HepG2 (cell line): ENCODE measurements at regions not wholly inside any gene's neighbourhood (a gene's known extent, or its start where the extent isn't known, plus 50 kb on each side); places are given as distances from the start of the nearest gene placed in this dataset.
A peak's percentile ranks its signal among the peaks of the same experiment; 100 is the strongest.

Source experiments
- ATAC-seq: fragments of 200-7000 bp; cut with Tn5 transposase; 3 replicates; pipeline ENCODE4 v1.9.1; 2020; ENCODE audit warnings: mild to moderate bottlenecking, moderate library complexity
- BruUV-seq: library from RNA; stranded (reverse); fragments of 400-500 nt; replicated peaks from 2 replicates; lab custom pipeline; 2021; lab: Mats Ljungman, UMichigan
- CTCF ChIA-PET: fragments of 300-600 bp; formaldehyde crosslinking; extraction: SDS; loops from one replicate; lab custom pipeline; 2021; ENCODE audit warnings: low total read pairs, inconsistent platforms, low intra/inter-chr PET ratio; lab: Yijun Ruan, JAX
- POLR2A ChIA-PET: fragments of 350-600 bp; sonication (Branson Sonifier 250); formaldehyde crosslinking; loops from one replicate; lab custom pipeline; 2020; ENCODE audit warnings: antibody characterized with exemption, inconsistent platforms; lab: Yijun Ruan, JAX
- DNase-seq: peaks from one replicate; pipeline ENCODE4 v3.0.0-alpha.2; 2015; ENCODE audit warnings: low spot score
- FAIRE-seq: peaks from 3 replicates; lab custom pipeline; 2011; peaks lifted over from hg19 to GRCh38; lab: Jason Lieb, UNC
- H2AFZ ChIP-seq: one replicate; pipeline ENCODE4 v1.6.1; 2011; ENCODE audit warnings: low read length, inconsistent platforms
- H3K27ac ChIP-seq: fragments of 300-600 bp; 3 replicates; pipeline ENCODE4 v1.8.0; 2011; ENCODE audit warnings: mixed run types, mild to moderate bottlenecking, mixed read lengths, low read length, inconsistent platforms; ENCODE audit not compliant: insufficient read depth; ENCODE audit errors: extremely low read length
- H3K27me3 ChIP-seq, 2 experiments: fragments of 200-600 bp in 1 of 2; 2 replicates in 1 of 2; 3 replicates in 1 of 2; pipeline versions ENCODE4 v1.6.0 to v1.8.0; 2011; ENCODE audit warnings: low read length in 2 of 2, mild to moderate bottlenecking in 2 of 2, moderate library complexity in 2 of 2, inconsistent platforms in 1 of 2; ENCODE audit not compliant: insufficient read depth in 2 of 2, control insufficient read depth in 1 of 2
- H3K36me3 ChIP-seq, 2 experiments: fragments of 200-600 bp in 1 of 2; replicated peaks in 1 of 2; 2 replicates in 1 of 2; 3 replicates in 1 of 2; pipeline versions ENCODE4 v1.5.1 to v1.8.0; 2011; ENCODE audit warnings: low read length in 2 of 2, inconsistent platforms in 1 of 2; ENCODE audit not compliant: insufficient read depth in 2 of 2, control insufficient read depth in 1 of 2
- H3K4me1 ChIP-seq: 2 replicates; pipeline ENCODE4 v1.5.1; 2012; ENCODE audit warnings: low read length, inconsistent platforms; ENCODE audit not compliant: insufficient read depth
- H3K4me2 ChIP-seq: 2 replicates; pipeline ENCODE4 v1.6.0; 2011; ENCODE audit warnings: low read depth, low read length, inconsistent platforms
- H3K4me3 ChIP-seq, 3 experiments: fragments of 200-600 bp in 1 of 3; sonication (generic), shearing (Covaris generic) in 1 of 3; replicated peaks in 1 of 3; 2 replicates each; pipeline ENCODE4 v1.5.1; 2011 to 2016; ENCODE audit warnings: low read length in 3 of 3, inconsistent platforms in 2 of 3, low read depth in 2 of 3, mild to moderate bottlenecking in 2 of 3, control low read depth in 1 of 3, mixed read lengths in 1 of 3; ENCODE audit not compliant: insufficient read depth in 1 of 3
- H3K79me2 ChIP-seq: one replicate; pipeline ENCODE4 v1.6.1; 2011; ENCODE audit warnings: low read length, inconsistent platforms; ENCODE audit not compliant: insufficient read depth
- H3K9ac ChIP-seq: 2 replicates; pipeline ENCODE4 v1.6.0; 2011; ENCODE audit warnings: mild to moderate bottlenecking, low read depth, low read length, inconsistent platforms; ENCODE audit not compliant: insufficient read depth
- H3K9me3 ChIP-seq: 2 replicates; pipeline ENCODE4 v1.5.1; 2012; ENCODE audit warnings: mild to moderate bottlenecking, low read length
- H4K20me1 ChIP-seq: 2 replicates; pipeline ENCODE4 v1.6.0; 2011; ENCODE audit warnings: inconsistent platforms, mild to moderate bottlenecking, low read length, moderate library complexity; ENCODE audit not compliant: insufficient read depth
- ATF7 ChIP-seq, 2 experiments: fragments of 450-650 bp in 1 of 2; sonication (generic) in 1 of 2; formaldehyde crosslinking in 1 of 2; IDR thresholded peaks; 2 replicates each; pipeline versions ENCODE4 v1.4.0 to v1.6.1; 2016 to 2020; ENCODE audit warnings: antibody characterized with exemption in 1 of 2, mild to moderate bottlenecking in 1 of 2, missing genetic modification reagents in 1 of 2
- CCDC6 ChIP-seq: sonication (generic); formaldehyde crosslinking; IDR thresholded peaks from 2 replicates; pipeline ENCODE4 v1.8.1; 2022; ENCODE audit warnings: mild to moderate bottlenecking, missing genetic modification reagents, moderate library complexity
- CREB1 ChIP-seq, 2 experiments: fragments of 450-650 bp in 1 of 2; IDR thresholded peaks; 2 replicates each; pipeline ENCODE4 v1.6.1; 2016 to 2017; ENCODE audit warnings: control low read depth in 1 of 2, mild to moderate bottlenecking in 1 of 2, missing compliant biosample characterization in 1 of 2, missing genetic modification characterization in 1 of 2
- GABPB1 ChIP-seq: IDR thresholded peaks from 2 replicates; pipeline ENCODE4 v1.6.1; 2016; ENCODE audit warnings: mild to moderate bottlenecking, missing genetic modification reagents, moderate library complexity, missing compliant biosample characterization
- KLF13 ChIP-seq: sonication (generic); formaldehyde crosslinking; IDR thresholded peaks from 2 replicates; pipeline ENCODE4 v1.4.0; 2020; ENCODE audit warnings: mild to moderate bottlenecking, missing genetic modification reagents
- PAF1 ChIP-seq: IDR thresholded peaks from 2 replicates; pipeline ENCODE4 v1.6.1; 2016; ENCODE audit warnings: missing genetic modification reagents, missing compliant biosample characterization
- THAP11 ChIP-seq: IDR thresholded peaks from 2 replicates; pipeline ENCODE4 v1.6.1; 2016; ENCODE audit warnings: missing biosample characterization, missing genetic modification reagents
- ZNF382 ChIP-seq: sonication (generic); formaldehyde crosslinking; IDR thresholded peaks from 2 replicates; pipeline ENCODE4 v1.5.0; 2020; ENCODE audit warnings: missing genetic modification reagents, mild to moderate bottlenecking, borderline replicate concordance
- ZNF543 ChIP-seq: sonication (generic); formaldehyde crosslinking; IDR thresholded peaks from 2 replicates; pipeline ENCODE4 v1.4.0; 2020; ENCODE audit warnings: mild to moderate bottlenecking, missing genetic modification reagents
- ZNF577 ChIP-seq: sonication (generic); formaldehyde crosslinking; IDR thresholded peaks from 2 replicates; pipeline ENCODE4 v1.4.0; 2020; ENCODE audit warnings: mild to moderate bottlenecking, low read depth, missing genetic modification reagents, borderline replicate concordance
- ZNF816 ChIP-seq: sonication (generic); formaldehyde crosslinking; IDR thresholded peaks from 2 replicates; pipeline ENCODE4 v1.8.0; 2022; ENCODE audit warnings: missing genetic modification reagents, mild to moderate bottlenecking, borderline replicate concordance
- ZSCAN12 ChIP-seq: sonication (generic); formaldehyde crosslinking; IDR thresholded peaks from 2 replicates; pipeline ENCODE4 v1.9.0; 2021; ENCODE audit warnings: mild to moderate bottlenecking, missing genetic modification reagents
- ZSCAN21 ChIP-seq: sonication (generic); formaldehyde crosslinking; IDR thresholded peaks from 2 replicates; pipeline ENCODE4 v1.8.0; 2022; ENCODE audit warnings: mild to moderate bottlenecking, missing genetic modification reagents, moderate library complexity, borderline replicate concordance
- WGBS: methylation state at CpG from one replicate; pipeline ENCODE4 v1.1.6; 2017; ENCODE audit warnings: low lambda C conversion rate; 5-methylcytosine and 5-hydroxymethylcytosine counted together
- in situ Hi-C: cut with HindIII; loops from 2 replicates; pipeline ENCODE4 v1.10.0; 2017; ENCODE audit warnings: low pct_unique_long_range_greater_than_20kb; ENCODE audit not compliant: extremely low pct_ligation_motif_present
- intact Hi-C: fragments of 100-400 bp; cut with micrococcal nuclease; formaldehyde crosslinking; loops from one replicate; pipeline ENCODE4 v1.10.0; 2022; ENCODE audit not compliant: unreplicated experiment

- no peak for TF ChIP-seq CCDC6
- no peak for TF ChIP-seq ZNF543 (CRISPR knock-in tag)
- TF ChIP-seq ZSCAN21 (CRISPR knock-in tag): no peak
- no peak for TF ChIP-seq ZNF382 (CRISPR knock-in tag)
- TF ChIP-seq ZSCAN12 (CRISPR knock-in tag): no peak
- TF ChIP-seq THAP11 (CRISPR knock-in tag): no peak
- no peak for TF ChIP-seq GABPB1 (CRISPR knock-in tag)
- no peak for TF ChIP-seq PAF1 (CRISPR knock-in tag)
- TF ChIP-seq KLF13 (CRISPR knock-in tag): no peak
- no peak for TF ChIP-seq ZNF816 (CRISPR knock-in tag)
Observed at GRCh38 chr3:15919971-15920370, 122.2 kb upstream of the ANKRD28 start (continued).

- no peaks in the 10 kb centered on the region for H3K9me3 ChIP-seq
- ChIA-PET CTCF (no interaction called here), POLR2A (no interaction called here)
- H3K9ac ChIP-seq: no peak overlapping the region
- H3K27me3 ChIP-seq: no peaks in the 10 kb centered on the region; a peak in 1 of 5 replicates
- in situ Hi-C loops: no loop called here
- H3K4me3 ChIP-seq: no peak overlapping the region
- H3K79me2 ChIP-seq: no peaks in the 10 kb centered on the region
- H4K20me1 ChIP-seq: no peaks in the 10 kb centered on the region
- no peak overlapping the region for H3K27ac ChIP-seq
- H3K36me3 ChIP-seq: no peaks in the 10 kb centered on the region
- no peak overlapping the region for H2AFZ ChIP-seq
- no peak for FAIRE-seq
- intact Hi-C loops: no loop called here
- peak; percentile 98 for TF ChIP-seq ATF7 (IDR thresholded peaks at IDR 0.05)
- TF ChIP-seq ATF7 (CRISPR knock-in tag; IDR thresholded peaks at IDR 0.05): no peak
- no peak for TF ChIP-seq ZNF577 (CRISPR knock-in tag)
- TF ChIP-seq CREB1 (IDR thresholded peaks at IDR 0.05): peak; percentile 91
- TF ChIP-seq CREB1 (CRISPR knock-in tag; IDR thresholded peaks at IDR 0.05): no peak
- 65% methylated on average over 5 of the region's 5 CpGs for WGBS
- H3K4me1 ChIP-seq: no peaks in the 10 kb centered on the region
- ATAC-seq: no peak
- DNase-seq: no peak
- no peak overlapping the region for H3K4me2 ChIP-seq
- no TSS peak for BruUV-seq
Observed at GRCh38 chr3:15923640-15924405, 126.0 kb upstream of the ANKRD28 start.
